ENCODE measurements at regions not wholly inside any gene's neighbourhood (a gene's known extent, or its start where the extent isn't known, plus 50 kb on each side); places are given as distances from the start of the nearest gene placed in this dataset.

- Histone ChIP-seq H3K4me1 (peaks cover 0 to 14% (median 2%) of the 10 kb centered on the region in 9 donors), H3K9me3 (no peaks in the 10 kb centered on the region), H3K27me3 (no peaks in the 10 kb centered on the region), H3K27ac (no peak overlapping the region), H3K36me3 (no peaks in the 10 kb centered on the region), H3K4me3 (no peak overlapping the region)
- no peak for DNase-seq
- no peak for ATAC-seq
- whole genome bisulfite sequencing, 2 donors, result 88 to 92% methylated on average over 3 of the region's 3 CpGs
- intact Hi-C loops (cut with DNase I), result no loop called here
- TF ChIP-seq CTCF (IDR thresholded peaks at IDR 0.05), result no peak
These were observed 120.7 kb downstream of the C12orf75 start for GRCh38 chr12:105451211-105451610.

- 83 to 92% methylated on average over 4 of the region's 4 CpGs for WGBS, 2 donors
- no peaks in the 10 kb centered on the region for H3K27me3 ChIP-seq
- peaks cover 0 to 14% (median 0%) of the 10 kb centered on the region in 9 donors for H3K4me1 ChIP-seq
- no peak overlapping the region for H3K4me3 ChIP-seq
- no peaks in the 10 kb centered on the region for H3K9me3 ChIP-seq
- H3K27ac ChIP-seq, result no peak overlapping the region
- DNase-seq (no peak), ATAC-seq (no peak)
- H3K36me3 ChIP-seq, result no peaks in the 10 kb centered on the region
- no peak for TF ChIP-seq CTCF (IDR thresholded peaks at IDR 0.05)
- intact Hi-C loops (cut with DNase I), result no loop called here
These were observed 121.3 kb downstream of the C12orf75 start for GRCh38 chr12:105451798-105452197.

GRCh38 chr12:105453316-105453715 is 122.8 kb downstream of the C12orf75 start:
- intact Hi-C loops (cut with DNase I), result no loop called here
- no peak for DNase-seq
- no peak overlapping the region for H3K27ac ChIP-seq
- H3K36me3 ChIP-seq, result no peaks in the 10 kb centered on the region
- no peak for TF ChIP-seq CTCF (IDR thresholded peaks at IDR 0.05)
- 77 to 94% methylated on average over 1 of the region's 1 CpG for WGBS, 2 donors
- no peak for ATAC-seq
- H3K9me3 ChIP-seq, result peaks cover 0 to 3% (median 0%) of the 10 kb centered on the region in 11 donors
- peaks cover 0 to 21% (median 4%) of the 10 kb centered on the region in 9 donors for H3K4me1 ChIP-seq
- no peak overlapping the region for H3K4me3 ChIP-seq
- no peaks in the 10 kb centered on the region for H3K27me3 ChIP-seq

DNA sequence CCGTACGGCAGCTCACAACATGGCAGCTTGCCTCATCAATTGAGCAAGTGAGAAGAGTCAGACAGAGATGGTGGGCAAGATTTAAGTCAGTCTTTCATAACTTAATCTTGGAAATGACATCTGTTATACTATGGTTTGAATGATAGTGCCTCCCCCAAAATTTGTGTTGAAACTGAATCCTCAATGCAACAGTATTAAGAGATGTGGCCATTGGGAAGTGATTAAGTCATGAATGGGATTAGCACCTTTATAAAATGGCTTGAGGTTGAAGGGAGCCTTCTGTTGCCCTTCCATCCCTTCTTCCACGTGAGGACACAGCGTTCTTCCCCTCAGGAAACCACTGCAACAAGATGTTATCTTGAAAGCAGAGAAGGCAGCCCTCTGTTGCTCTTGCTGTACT is 124.2 kb downstream of the C12orf75 start:
- no peak for TF ChIP-seq CTCF (IDR thresholded peaks at IDR 0.05)
- intact Hi-C loops (cut with DNase I), result no loop called here
- WGBS, 2 donors, result 47 to 53% methylated on average over 4 of the region's 4 CpGs
- DNase-seq, result no peak
- Histone ChIP-seq H3K4me1 (peaks cover 0 to 23% (median 8%) of the 10 kb centered on the region in 9 donors), H3K36me3 (no peaks in the 10 kb centered on the region), H3K27me3 (no peaks in the 10 kb centered on the region), H3K4me3 (no peak overlapping the region), H3K9me3 (peaks cover 0 to 12% (median 5%) of the 10 kb centered on the region in 11 donors), H3K27ac (no peak overlapping the region)
- ATAC-seq, result no peak

All from heart right ventricle (tissue), 16 donors.